Astrocyte of the spinal cord (primary cell): ENCODE measurements at regions not wholly inside any gene's neighbourhood (a gene's known extent, or its start where the extent isn't known, plus 50 kb on each side); places are given as distances from the start of the nearest gene placed in this dataset.

Source experiments
- DNase-seq: peaks from one replicate; pipeline ENCODE4 v3.0.0; 2011; ENCODE audit warnings: low read depth, low spot score
- H3K4me3 ChIP-seq: 2 replicates; pipeline ENCODE4 v1.5.1; 2011; ENCODE audit warnings: low read depth, mild to moderate bottlenecking, low read length, moderate library complexity
- in situ Hi-C: cut with HindIII; loops from 2 replicates; pipeline ENCODE4 v1.10.0; 2017; ENCODE audit warnings: low sequenced_read_pairs
- TF ChIP-seq, protein P1 (sequence below): IDR thresholded peaks from 2 replicates; pipeline ENCODE4 v1.5.1; 2012; ENCODE audit warnings: low read depth, mild to moderate bottlenecking, low read length, inconsistent platforms

DNA sequence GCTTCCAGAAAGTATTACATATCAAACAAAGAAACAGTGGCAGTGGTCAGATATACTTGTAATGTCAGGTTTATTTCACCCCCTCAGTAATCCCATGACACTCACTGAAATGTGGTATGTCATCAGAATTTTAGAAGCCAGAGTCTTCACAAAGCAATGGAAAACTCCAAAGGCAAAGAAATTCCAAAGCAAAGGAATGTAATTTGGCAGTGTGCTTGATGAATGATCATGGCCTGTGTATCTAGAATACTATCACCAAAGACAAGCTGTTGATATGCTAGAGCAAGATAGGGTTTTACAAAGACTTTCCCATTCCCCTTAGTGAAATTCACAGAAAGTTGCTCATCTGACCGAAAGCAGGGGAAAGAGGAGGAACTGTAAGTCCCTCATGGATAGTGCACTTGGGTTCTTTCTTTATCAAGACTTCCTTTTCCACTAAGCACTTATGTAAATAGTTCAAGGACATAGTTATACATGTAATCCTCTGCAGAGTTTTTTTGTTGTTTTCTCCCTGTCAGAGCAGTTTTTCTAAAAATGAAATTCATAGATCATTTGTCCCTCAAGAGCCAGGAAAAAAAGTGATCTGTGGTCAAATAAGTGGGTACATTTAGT is 243.4 kb downstream of the NHLRC3 start:
- DNase-seq, result no peak
- TF ChIP-seq, protein P1, sequence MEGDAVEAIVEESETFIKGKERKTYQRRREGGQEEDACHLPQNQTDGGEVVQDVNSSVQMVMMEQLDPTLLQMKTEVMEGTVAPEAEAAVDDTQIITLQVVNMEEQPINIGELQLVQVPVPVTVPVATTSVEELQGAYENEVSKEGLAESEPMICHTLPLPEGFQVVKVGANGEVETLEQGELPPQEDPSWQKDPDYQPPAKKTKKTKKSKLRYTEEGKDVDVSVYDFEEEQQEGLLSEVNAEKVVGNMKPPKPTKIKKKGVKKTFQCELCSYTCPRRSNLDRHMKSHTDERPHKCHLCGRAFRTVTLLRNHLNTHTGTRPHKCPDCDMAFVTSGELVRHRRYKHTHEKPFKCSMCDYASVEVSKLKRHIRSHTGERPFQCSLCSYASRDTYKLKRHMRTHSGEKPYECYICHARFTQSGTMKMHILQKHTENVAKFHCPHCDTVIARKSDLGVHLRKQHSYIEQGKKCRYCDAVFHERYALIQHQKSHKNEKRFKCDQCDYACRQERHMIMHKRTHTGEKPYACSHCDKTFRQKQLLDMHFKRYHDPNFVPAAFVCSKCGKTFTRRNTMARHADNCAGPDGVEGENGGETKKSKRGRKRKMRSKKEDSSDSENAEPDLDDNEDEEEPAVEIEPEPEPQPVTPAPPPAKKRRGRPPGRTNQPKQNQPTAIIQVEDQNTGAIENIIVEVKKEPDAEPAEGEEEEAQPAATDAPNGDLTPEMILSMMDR, result no peak
- no peak overlapping the region for H3K4me3 ChIP-seq
- in situ Hi-C loops, result no loop called here

DNA sequence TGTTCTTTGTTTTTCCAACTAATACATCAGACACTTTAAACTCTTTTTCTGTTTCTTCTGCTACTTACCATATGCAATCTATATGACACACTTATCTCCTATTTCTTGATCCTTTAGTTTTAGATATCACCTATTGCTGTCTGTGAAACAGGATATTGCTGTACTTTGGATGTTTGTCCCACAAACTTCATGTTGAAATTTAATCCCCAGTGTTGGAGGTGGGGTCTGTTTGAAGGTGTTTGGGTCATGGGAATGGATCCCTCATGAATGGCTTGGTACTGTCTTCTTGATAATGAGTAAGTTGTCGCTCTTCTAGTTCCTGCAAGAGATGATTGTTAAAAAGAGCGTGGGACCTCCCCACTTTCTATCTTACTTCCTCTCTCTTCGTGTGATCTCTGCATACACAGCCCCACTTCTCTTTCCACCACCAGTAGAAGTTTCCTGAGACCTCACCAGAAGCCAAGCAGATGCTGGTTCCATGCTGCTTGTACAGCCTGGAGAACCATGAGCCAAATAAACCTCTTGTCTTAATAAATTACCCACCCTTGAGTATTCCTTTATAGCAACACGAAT is 244.2 kb downstream of the NHLRC3 start:
- no peak for DNase-seq
- no peak overlapping the region for H3K4me3 ChIP-seq
- in situ Hi-C loops, result no loop called here
- TF ChIP-seq, protein P1, result no peak

DNA sequence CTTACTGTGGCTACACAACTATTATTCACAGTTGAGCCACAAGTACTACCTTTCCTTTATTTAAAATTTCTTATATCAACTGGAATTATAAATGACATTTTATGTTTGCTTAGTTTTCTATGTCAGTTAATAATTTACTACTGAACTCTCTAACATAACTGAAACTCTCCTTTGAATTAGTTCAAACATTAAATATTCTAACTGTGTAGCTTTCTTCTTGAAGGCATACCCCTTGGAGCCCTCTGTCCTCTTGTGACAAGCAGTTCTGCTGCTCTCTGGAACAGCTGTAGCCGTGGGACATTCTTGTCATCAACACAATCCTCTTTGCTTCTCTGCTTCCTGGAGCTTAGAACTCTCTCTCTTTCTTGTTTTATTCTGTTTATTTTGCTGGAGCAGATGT is 244.8 kb downstream of the NHLRC3 start:
- DNase-seq, result no peak
- TF ChIP-seq, protein P1, result no peak
- in situ Hi-C loops, result no loop called here
- H3K4me3 ChIP-seq, result no peak overlapping the region

DNA sequence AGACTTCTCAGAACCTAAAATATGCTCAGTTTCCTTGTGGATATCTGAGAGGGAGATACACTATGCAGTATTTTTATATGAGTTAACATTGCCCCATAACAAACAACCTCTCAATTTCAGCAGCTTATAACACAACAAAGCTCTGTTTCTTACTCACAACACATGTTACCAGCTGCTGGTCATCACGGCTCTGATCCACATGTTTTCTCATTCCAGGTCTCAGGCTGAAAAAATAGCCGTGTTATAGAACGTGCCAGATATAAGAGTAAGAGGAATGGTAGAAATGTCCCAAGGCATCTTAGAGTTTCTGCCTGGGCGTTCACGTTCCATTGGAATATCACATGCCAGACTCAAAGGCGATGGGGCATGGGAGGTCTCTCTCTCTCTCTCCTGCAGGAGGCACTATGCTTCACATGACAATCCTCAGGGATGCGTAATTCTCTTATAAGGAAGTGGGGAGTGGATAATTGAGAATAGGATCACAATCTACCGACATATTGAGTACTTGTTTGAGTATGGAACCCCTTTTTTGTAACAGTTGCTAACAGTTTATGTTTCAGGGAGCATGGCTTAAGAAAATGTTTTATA is 246.6 kb downstream of the NHLRC3 start:
- no peak overlapping the region for H3K4me3 ChIP-seq
- TF ChIP-seq, protein P1, result peak; percentile 1
- in situ Hi-C loops, result no loop called here
- DNase-seq, result no peak
